PC-9 (cell line): ENCODE measurements at regions not wholly inside any gene's neighbourhood (a gene's known extent, or its start where the extent isn't known, plus 50 kb on each side); places are given as distances from the start of the nearest gene placed in this dataset.

Experiments used
- BruUV-seq: library from RNA; stranded (reverse); fragments of 400-500 nt; replicated peaks from 2 replicates; lab custom pipeline; 2021; lab: Mats Ljungman, UMichigan
- CTCF ChIA-PET: fragments of 300-600 bp; sonication (Branson Sonifier 250); formaldehyde crosslinking; loops from one replicate; lab custom pipeline; 2022; ENCODE audit warnings: antibody characterized with exemption; lab: Charles Lee
- POLR2A ChIA-PET: fragments of 300-600 bp; sonication (Branson Sonifier 250); formaldehyde crosslinking; loops from one replicate; lab custom pipeline; 2022; ENCODE audit warnings: antibody characterized with exemption; ENCODE audit not compliant: unreplicated experiment; lab: Charles Lee
- DNase-seq, 2 experiments: peaks; one replicate each; pipeline versions ENCODE4 v3.0.0 to v3.0.0-alpha.2; 2015 to 2022; ENCODE audit warnings: mixed read lengths in 1 of 2
- H2AFZ ChIP-seq: fragments of 200-600 bp; sonication (generic); 2 replicates; pipeline ENCODE4 v1.8.1; 2017; ENCODE audit warnings: antibody characterized with exemption
- H3F3A ChIP-seq: fragments of 200-600 bp; sonication (generic); 2 replicates; pipeline ENCODE4 v1.8.1; 2017; ENCODE audit warnings: antibody characterized with exemption, mild to moderate bottlenecking, low read depth; ENCODE audit not compliant: insufficient read depth
- H3K27ac ChIP-seq: fragments of 200-600 bp; sonication (generic); 2 replicates; pipeline ENCODE4 v1.6.1; 2016; ENCODE audit warnings: mixed run types
- H3K27me3 ChIP-seq: fragments of 200-600 bp; sonication (generic); 2 replicates; pipeline ENCODE4 v1.6.1; 2016; ENCODE audit warnings: low read depth, mixed run types; ENCODE audit not compliant: insufficient read depth
- H3K36me3 ChIP-seq: fragments of 200-600 bp; sonication (generic); 2 replicates; pipeline ENCODE4 v1.6.1; 2016; ENCODE audit warnings: low read depth, mixed run types
- H3K4me1 ChIP-seq: fragments of 200-600 bp; sonication (generic); replicated peaks from 2 replicates; pipeline ENCODE4 v1.6.1; 2016; ENCODE audit warnings: mixed run types; ENCODE audit not compliant: insufficient read depth
- H3K4me2 ChIP-seq: fragments of 200-600 bp; sonication (generic); 2 replicates; pipeline ENCODE4 v1.6.1; 2017; ENCODE audit warnings: mixed run types
- H3K4me3 ChIP-seq: fragments of 200-600 bp; sonication (generic); 2 replicates; pipeline ENCODE4 v1.6.1; 2016; ENCODE audit warnings: mixed run types
- H3K79me2 ChIP-seq: fragments of 200-600 bp; sonication (generic); 2 replicates; pipeline ENCODE4 v1.6.1; 2017; ENCODE audit warnings: low read depth, mixed run types
- H3K9me2 ChIP-seq: fragments of 200-600 bp; sonication (generic); 2 replicates; pipeline ENCODE4 v1.8.1; 2017; ENCODE audit warnings: mild to moderate bottlenecking; ENCODE audit not compliant: insufficient read depth
- H3K9me3 ChIP-seq: fragments of 200-600 bp; sonication (generic); 2 replicates; pipeline ENCODE4 v1.8.1; 2016; ENCODE audit warnings: low read depth; ENCODE audit not compliant: insufficient read depth
- H4K20me1 ChIP-seq: fragments of 200-600 bp; sonication (generic); 2 replicates; pipeline ENCODE4 v1.8.1; 2017; ENCODE audit not compliant: insufficient read depth
- CTCF ChIP-seq: fragments of 200-600 bp; sonication (generic); conservative IDR thresholded peaks from 2 replicates; pipeline ENCODE4 v1.6.1; 2017; ENCODE audit warnings: mixed run types, antibody characterized with exemption, mild to moderate bottlenecking, moderate library complexity
- EZH2 ChIP-seq: fragments of 200-600 bp; sonication (generic); IDR thresholded peaks from 2 replicates; pipeline ENCODE4 v1.8.0; 2017; ENCODE audit warnings: antibody characterized with exemption, low read depth
- intact Hi-C: fragments of 100-400 bp; cut with micrococcal nuclease; formaldehyde crosslinking; loops from one replicate; pipeline ENCODE4 v1.10.0; 2022; ENCODE audit not compliant: unreplicated experiment

GRCh38 chr18:4549164-4549872 is 94.2 kb upstream of the DLGAP1 start:
- no peak for DNase-seq
- H3K9me2 ChIP-seq = no peaks in the 10 kb centered on the region
- H3K36me3 ChIP-seq = no peaks in the 10 kb centered on the region
- H3K4me2 ChIP-seq = no peak overlapping the region
- no peak overlapping the region for H2AFZ ChIP-seq
- no peak overlapping the region for H3K27ac ChIP-seq
- H4K20me1 ChIP-seq = no peaks in the 10 kb centered on the region
- H3K4me3 ChIP-seq = no peak overlapping the region
- ChIA-PET POLR2A (no interaction called here), CTCF (no interaction called here)
- H3K9me3 ChIP-seq = no peaks in the 10 kb centered on the region; the same call in 1 of the 2 replicates
- no peaks in the 10 kb centered on the region for H3K27me3 ChIP-seq
- no peak for TF ChIP-seq EZH2
- TF ChIP-seq CTCF = no peak
- intact Hi-C loops = no loop called here
- no peaks in the 10 kb centered on the region for H3K4me1 ChIP-seq
- H3F3A ChIP-seq = no peaks in the 10 kb centered on the region
- no peaks in the 10 kb centered on the region for H3K79me2 ChIP-seq
- no TSS peak for BruUV-seq

GRCh38 chr18:4547126-4547525 is 92.0 kb upstream of the DLGAP1 start:
- Histone ChIP-seq H3K4me1 (no peaks in the 10 kb centered on the region), H3K9me3 (no peaks in the 10 kb centered on the region; the same call in 1 of the 2 replicates), H3K79me2 (no peaks in the 10 kb centered on the region), H2AFZ (no peak overlapping the region), H3F3A (no peaks in the 10 kb centered on the region), H3K9me2 (no peaks in the 10 kb centered on the region), H3K27me3 (no peaks in the 10 kb centered on the region), H3K27ac (no peak overlapping the region), H3K4me3 (no peak overlapping the region), H3K4me2 (no peak overlapping the region), H3K36me3 (no peaks in the 10 kb centered on the region), H4K20me1 (no peaks in the 10 kb centered on the region)
- BruUV-seq = no TSS peak
- ChIA-PET POLR2A (no interaction called here), CTCF (no interaction called here)
- DNase-seq = no peak
- TF ChIP-seq EZH2 (no peak), CTCF (no peak)
- intact Hi-C loops = no loop called here

GRCh38 chr18:4544142-4544541 is 89.0 kb upstream of the DLGAP1 start:
- no peaks in the 10 kb centered on the region for H3K36me3 ChIP-seq
- no peak overlapping the region for H3K4me3 ChIP-seq
- intact Hi-C loops = no loop called here
- ChIA-PET CTCF (no interaction called here), POLR2A (no interaction called here)
- no peaks in the 10 kb centered on the region; the same call in 1 of the 2 replicates for H3K9me3 ChIP-seq
- H3K4me1 ChIP-seq = no peaks in the 10 kb centered on the region
- no peaks in the 10 kb centered on the region for H3F3A ChIP-seq
- TF ChIP-seq EZH2 = no peak
- no peak for TF ChIP-seq CTCF
- no peaks in the 10 kb centered on the region for H3K27me3 ChIP-seq
- no peaks in the 10 kb centered on the region for H3K79me2 ChIP-seq
- H3K27ac ChIP-seq = no peak overlapping the region
- no TSS peak for BruUV-seq
- H3K4me2 ChIP-seq = no peak overlapping the region
- DNase-seq = no peak
- H3K9me2 ChIP-seq = no peaks in the 10 kb centered on the region
- H4K20me1 ChIP-seq = no peaks in the 10 kb centered on the region
- no peak overlapping the region for H2AFZ ChIP-seq
